ENCODE measurements at regions not wholly inside any gene's neighbourhood (a gene's known extent, or its start where the extent isn't known, plus 50 kb on each side); places are given as distances from the start of the nearest gene placed in this dataset.

DNA sequence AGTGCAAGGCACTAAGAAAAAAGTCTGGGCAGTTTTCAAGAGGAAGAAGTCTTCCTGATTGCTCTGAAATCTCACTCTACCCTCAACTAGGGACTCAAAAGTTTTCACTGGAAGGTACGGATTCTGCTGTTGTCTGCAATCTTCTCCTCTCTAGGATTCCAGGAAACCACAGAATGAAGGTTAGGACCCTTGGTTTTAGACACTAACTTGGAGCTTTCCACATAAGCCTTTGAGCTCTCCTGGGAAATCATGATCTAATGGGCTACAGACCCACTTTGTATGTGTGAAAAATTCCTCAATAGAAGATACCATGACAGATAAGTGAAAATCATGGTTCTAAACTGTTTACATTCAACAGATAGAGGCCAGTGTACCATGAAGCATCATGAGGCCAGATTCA lies 265.1 kb downstream of the PSAT1 start:
- Histone ChIP-seq H3K27me3 (no peaks in the 10 kb centered on the region), H3K4me3 (no peak overlapping the region), H3K36me3 (no peaks in the 10 kb centered on the region), H3K9me3 (no peaks in the 10 kb centered on the region), H3K27ac (no peak overlapping the region), H3K4me1 (no peaks in the 10 kb centered on the region)
- ATAC-seq (no peak), DNase-seq (no peak), FAIRE-seq (no peak)
- 71 to 80% methylated on average over 1 of the region's 1 CpG for WGBS, 2 donors
- intact Hi-C loops (cut with DNase I), result no loop called here
- no peak for TF ChIP-seq CTCF (IDR thresholded peaks at IDR 0.05)

DNA sequence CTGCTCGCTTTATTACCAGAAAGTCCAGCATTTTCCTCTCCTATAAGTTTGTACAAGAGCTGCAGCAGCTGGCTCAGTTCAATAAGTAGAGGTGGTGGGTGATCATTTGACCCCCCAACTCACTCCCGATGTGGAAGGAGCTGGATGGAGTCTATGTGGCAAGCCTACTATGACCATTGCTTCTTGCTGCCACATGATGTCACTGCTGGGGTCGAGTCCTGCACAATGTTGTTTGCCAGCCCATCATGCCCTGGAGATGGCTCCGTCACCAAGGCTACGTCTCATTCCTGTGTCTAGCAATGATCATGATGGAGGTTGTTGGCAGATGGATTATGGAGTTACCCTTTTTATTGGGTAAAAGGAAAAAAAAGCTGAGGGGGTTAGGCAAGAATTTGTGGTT lies 266.3 kb downstream of the PSAT1 start:
- Histone ChIP-seq H3K4me3 (no peak overlapping the region), H3K36me3 (no peaks in the 10 kb centered on the region), H3K27ac (no peak overlapping the region), H3K27me3 (no peaks in the 10 kb centered on the region), H3K4me1 (no peaks in the 10 kb centered on the region), H3K9me3 (no peaks in the 10 kb centered on the region)
- WGBS, 2 donors, result 72 to 78% methylated on average over 5 of the region's 5 CpGs
- TF ChIP-seq CTCF (IDR thresholded peaks at IDR 0.05), result no peak
- no peak for DNase-seq
- intact Hi-C loops (cut with DNase I), result no loop called here
- ATAC-seq, result no peak
- no peak for FAIRE-seq

GRCh38 chr9:78565481-78565880 lies 268.6 kb downstream of the PSAT1 start:
- intact Hi-C loops (cut with DNase I), result no loop called here
- TF ChIP-seq CTCF (IDR thresholded peaks at IDR 0.05), result no peak
- WGBS, 2 donors, result 56 to 61% methylated on average over 5 of the region's 5 CpGs
- ATAC-seq (no peak), FAIRE-seq (no peak), DNase-seq (no peak)
- H3K27ac ChIP-seq, result no peak overlapping the region
- H3K36me3 ChIP-seq, result no peaks in the 10 kb centered on the region
- no peak overlapping the region for H3K4me3 ChIP-seq
- H3K27me3 ChIP-seq, result no peaks in the 10 kb centered on the region
- no peaks in the 10 kb centered on the region for H3K9me3 ChIP-seq
- no peaks in the 10 kb centered on the region for H3K4me1 ChIP-seq

- TF ChIP-seq CTCF (IDR thresholded peaks at IDR 0.05), result no peak
- 48 to 67% methylated on average over 2 of the region's 2 CpGs for WGBS, 2 donors
These were observed 269.6 kb downstream of the PSAT1 start for GRCh38 chr9:78566521-78566920.

DNA sequence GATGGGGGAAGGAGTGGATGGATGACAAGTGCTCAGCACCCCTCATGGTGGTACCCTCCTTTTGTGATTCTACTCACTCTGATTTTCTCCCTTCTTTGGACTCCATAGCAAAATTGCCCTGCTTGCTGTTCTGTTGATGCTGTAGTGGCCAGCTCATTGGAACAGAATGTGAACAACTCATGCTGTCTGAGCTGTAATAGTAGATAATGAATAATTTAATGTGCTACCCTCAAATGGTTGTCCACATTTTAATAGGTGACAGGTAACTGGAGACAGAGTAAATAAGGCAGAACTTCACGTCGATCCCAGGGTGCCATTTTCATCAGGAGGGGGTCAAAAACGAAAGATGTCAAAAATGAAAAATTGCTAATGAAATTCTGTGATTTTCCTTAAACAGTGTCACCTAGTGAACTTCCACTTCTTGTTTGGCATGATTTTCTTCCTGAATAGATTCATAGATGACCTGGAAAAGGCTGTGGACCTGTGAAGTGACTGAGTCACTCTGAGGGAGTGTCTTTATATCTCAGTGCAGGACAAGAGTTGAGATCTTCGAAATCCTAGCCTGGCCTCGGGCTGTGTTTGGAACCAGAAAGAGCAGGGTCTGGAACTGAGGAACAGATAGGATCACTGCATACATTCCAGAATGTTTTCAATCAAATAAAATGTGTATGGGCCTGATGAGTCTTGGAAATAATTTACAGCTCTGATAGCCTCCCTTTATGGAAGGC lies 270.2 kb downstream of the PSAT1 start:
- intact Hi-C loops (cut with DNase I), result no loop called here
- 64 to 73% methylated on average over 5 of the region's 5 CpGs for WGBS, 2 donors
- no peak overlapping the region for H3K4me3 ChIP-seq
- H3K4me1 ChIP-seq, result no peaks in the 10 kb centered on the region
- no peaks in the 10 kb centered on the region for H3K27me3 ChIP-seq
- no peaks in the 10 kb centered on the region for H3K9me3 ChIP-seq
- no peak for TF ChIP-seq CTCF (IDR thresholded peaks at IDR 0.05)
- no peak overlapping the region for H3K27ac ChIP-seq
- FAIRE-seq, result no peak
- DNase-seq, result no peak
- H3K36me3 ChIP-seq, result no peaks in the 10 kb centered on the region
- ATAC-seq, result no peak

More at GRCh38 chr9:78566521-78566920, 269.6 kb downstream of the PSAT1 start:
- intact Hi-C loops (cut with DNase I), result no loop called here
- Histone ChIP-seq H3K36me3 (no peaks in the 10 kb centered on the region), H3K27ac (no peak overlapping the region), H3K27me3 (no peaks in the 10 kb centered on the region), H3K4me1 (no peaks in the 10 kb centered on the region), H3K4me3 (no peak overlapping the region), H3K9me3 (no peaks in the 10 kb centered on the region)
- DNase-seq (no peak), FAIRE-seq (no peak), ATAC-seq (no peak)

Measured in pancreas (tissue), 10 donors.